ENCODE measurements at regions not wholly inside any gene's neighbourhood (a gene's known extent, or its start where the extent isn't known, plus 50 kb on each side); places are given as distances from the start of the nearest gene placed in this dataset.

GRCh38 chr21:25039461-25040380 lies 567.6 kb downstream of the MRPL39 start:
- intact Hi-C loops (cut with micrococcal nuclease) = no loop called here
- peaks cover 3% of the 10 kb centered on the region for H3K4me1 ChIP-seq

GRCh38 chr21:25036775-25037174 lies 570.5 kb downstream of the MRPL39 start:
- Histone ChIP-seq H3K27ac (replicated peaks) (no peak overlapping the region), H3K27me3 (ENCODE audit: low read depth) (no peaks in the 10 kb centered on the region), H3K36me3 (no peaks in the 10 kb centered on the region), H3K4me3 (no peak overlapping the region), H3K4me1 (peaks cover 3% of the 10 kb centered on the region), H3K9me3 (replicated peaks) (no peaks in the 10 kb centered on the region)
- TF ChIP-seq CTCF (IDR thresholded peaks at IDR 0.05; ENCODE audit: borderline replicate concordance) = no peak
- no peak for DNase-seq
- intact Hi-C loops (cut with micrococcal nuclease) = no loop called here

More at GRCh38 chr21:25039461-25040380, 567.6 kb downstream of the MRPL39 start:
- no peaks in the 10 kb centered on the region for H3K9me3 ChIP-seq (replicated peaks)
- H3K27me3 ChIP-seq (ENCODE audit: low read depth) = no peaks in the 10 kb centered on the region
- no peak for DNase-seq
- no peak overlapping the region for H3K27ac ChIP-seq (replicated peaks)
- peak; percentile 52 for TF ChIP-seq CTCF (IDR thresholded peaks at IDR 0.05; ENCODE audit: borderline replicate concordance)
- no peaks in the 10 kb centered on the region for H3K36me3 ChIP-seq
- H3K4me3 ChIP-seq = no peak overlapping the region

GRCh38 chr21:25031750-25032149 lies 575.5 kb downstream of the MRPL39 start:
- Histone ChIP-seq H3K27ac (replicated peaks) (peak overlapping the region; percentile 27), H3K4me1 (no peaks in the 10 kb centered on the region), H3K36me3 (no peaks in the 10 kb centered on the region), H3K4me3 (no peak overlapping the region), H3K27me3 (ENCODE audit: low read depth) (no peaks in the 10 kb centered on the region), H3K9me3 (replicated peaks) (no peaks in the 10 kb centered on the region)
- intact Hi-C loops (cut with micrococcal nuclease) = no loop called here
- DNase-seq = no peak
- no peak for TF ChIP-seq CTCF (IDR thresholded peaks at IDR 0.05; ENCODE audit: borderline replicate concordance)

- no peaks in the 10 kb centered on the region for H3K4me1 ChIP-seq
- H3K4me3 ChIP-seq = no peak overlapping the region
- no peaks in the 10 kb centered on the region for H3K27me3 ChIP-seq (ENCODE audit: low read depth)
- H3K9me3 ChIP-seq (replicated peaks) = no peaks in the 10 kb centered on the region
- no peak for DNase-seq
- intact Hi-C loops (cut with micrococcal nuclease) = no loop called here
- H3K27ac ChIP-seq (replicated peaks) = no peak overlapping the region
- H3K36me3 ChIP-seq = no peaks in the 10 kb centered on the region
- no peak for TF ChIP-seq CTCF (IDR thresholded peaks at IDR 0.05; ENCODE audit: borderline replicate concordance)
Measured at GRCh38 chr21:25029580-25029979, 577.7 kb downstream of the MRPL39 start.

- no peaks in the 10 kb centered on the region for H3K36me3 ChIP-seq
- no peaks in the 10 kb centered on the region for H3K9me3 ChIP-seq (replicated peaks)
- H3K4me1 ChIP-seq = no peaks in the 10 kb centered on the region
- no peaks in the 10 kb centered on the region for H3K27me3 ChIP-seq (ENCODE audit: low read depth)
- DNase-seq = no peak
- intact Hi-C loops (cut with micrococcal nuclease) = no loop called here
- no peak overlapping the region for H3K27ac ChIP-seq (replicated peaks)
- H3K4me3 ChIP-seq = no peak overlapping the region
- no peak for TF ChIP-seq CTCF (IDR thresholded peaks at IDR 0.05; ENCODE audit: borderline replicate concordance)
Measured at GRCh38 chr21:25025596-25025995, 581.7 kb downstream of the MRPL39 start.

All from left ventricle myocardium inferior (tissue), 1 donor.